ENCODE measurements at regions not wholly inside any gene's neighbourhood (a gene's known extent, or its start where the extent isn't known, plus 50 kb on each side); places are given as distances from the start of the nearest gene placed in this dataset.

DNA sequence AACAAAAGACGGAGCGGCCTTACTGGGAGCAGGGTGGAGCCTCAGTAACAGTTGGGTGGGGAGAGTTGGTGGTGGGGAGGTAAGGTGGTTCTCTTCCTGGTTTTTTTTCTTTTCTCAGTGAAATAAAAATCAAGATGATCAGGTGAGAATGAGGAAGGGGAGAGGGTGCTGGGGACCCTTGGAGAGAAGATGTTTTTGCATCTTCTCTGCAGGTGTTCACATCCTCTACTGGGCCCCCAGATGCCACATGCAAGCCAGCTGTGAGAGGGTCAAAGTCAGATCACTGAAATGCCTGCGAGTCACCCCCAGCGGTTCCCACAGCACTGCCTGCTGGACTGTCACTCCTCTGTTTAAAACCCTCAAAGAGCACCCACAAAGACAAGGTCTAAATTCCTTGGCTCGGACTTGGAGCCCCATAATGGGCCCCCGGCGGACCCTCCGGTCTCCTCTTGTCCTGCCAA lies 69.8 kb upstream of the FHL2 start:
- H3K4me1 ChIP-seq (ENCODE audit: control insufficient read depth in 4 of 4, insufficient read depth in 4 of 4, low read length in 3 of 4), result no peaks in the 10 kb centered on the region
- no peak for DNase-seq (ENCODE audit: low spot score)
- TF ChIP-seq EGR1 (IDR thresholded peaks at IDR 0.05; ENCODE audit: low read depth in 2 of 2) (no peak), HNF4G (IDR thresholded peaks at IDR 0.05) (no peak), SP1 (IDR thresholded peaks at IDR 0.05) (no peak), RAD21 (IDR thresholded peaks at IDR 0.05) (no peak), JUND (IDR thresholded peaks at IDR 0.05) (no peak), HNF4A (conservative IDR thresholded peaks at IDR 0.05) (no peak), YY1 (IDR thresholded peaks at IDR 0.05) (no peak), FOXA1 (IDR thresholded peaks at IDR 0.05) (no peak), FOXA2 (IDR thresholded peaks at IDR 0.05) (no peak), TAF1 (conservative IDR thresholded peaks at IDR 0.05) (no peak), ZBTB33 (IDR thresholded peaks at IDR 0.05) (no peak), NR2F2 (IDR thresholded peaks at IDR 0.05) (no peak), REST (IDR thresholded peaks at IDR 0.05) (no peak), GABPA (IDR thresholded peaks at IDR 0.05 in 1 of 2, conservative IDR thresholded peaks at IDR 0.05 in 1 of 2) (no peak)
- TF ChIP-seq, protein P1, sequence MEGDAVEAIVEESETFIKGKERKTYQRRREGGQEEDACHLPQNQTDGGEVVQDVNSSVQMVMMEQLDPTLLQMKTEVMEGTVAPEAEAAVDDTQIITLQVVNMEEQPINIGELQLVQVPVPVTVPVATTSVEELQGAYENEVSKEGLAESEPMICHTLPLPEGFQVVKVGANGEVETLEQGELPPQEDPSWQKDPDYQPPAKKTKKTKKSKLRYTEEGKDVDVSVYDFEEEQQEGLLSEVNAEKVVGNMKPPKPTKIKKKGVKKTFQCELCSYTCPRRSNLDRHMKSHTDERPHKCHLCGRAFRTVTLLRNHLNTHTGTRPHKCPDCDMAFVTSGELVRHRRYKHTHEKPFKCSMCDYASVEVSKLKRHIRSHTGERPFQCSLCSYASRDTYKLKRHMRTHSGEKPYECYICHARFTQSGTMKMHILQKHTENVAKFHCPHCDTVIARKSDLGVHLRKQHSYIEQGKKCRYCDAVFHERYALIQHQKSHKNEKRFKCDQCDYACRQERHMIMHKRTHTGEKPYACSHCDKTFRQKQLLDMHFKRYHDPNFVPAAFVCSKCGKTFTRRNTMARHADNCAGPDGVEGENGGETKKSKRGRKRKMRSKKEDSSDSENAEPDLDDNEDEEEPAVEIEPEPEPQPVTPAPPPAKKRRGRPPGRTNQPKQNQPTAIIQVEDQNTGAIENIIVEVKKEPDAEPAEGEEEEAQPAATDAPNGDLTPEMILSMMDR (IDR thresholded peaks at IDR 0.05; ENCODE audit: low read depth, low read length, missing input control), result no peak
- 84% methylated on average over 8 of the region's 8 CpGs for WGBS
- no peaks in the 10 kb centered on the region for H3K9me3 ChIP-seq (ENCODE audit: control insufficient read depth in 4 of 4, low read length in 3 of 4)
- no peak overlapping the region for H3K9ac ChIP-seq (ENCODE audit: low read depth in 1 of 2, low read length in 2 of 2)
- H3K36me3 ChIP-seq (ENCODE audit: control insufficient read depth in 4 of 4, insufficient read depth in 3 of 4, low read depth in 1 of 4, low read length in 3 of 4), result no peaks in the 10 kb centered on the region
- no peaks in the 10 kb centered on the region for H3K27me3 ChIP-seq (ENCODE audit: control insufficient read depth in 4 of 4, insufficient read depth in 4 of 4, low read length in 3 of 4)
- no peak overlapping the region for H3K4me3 ChIP-seq (ENCODE audit: low read depth in 1 of 3, low read length in 3 of 3)
- no peak overlapping the region for H3K27ac ChIP-seq (ENCODE audit: low read depth in 1 of 2, low read length in 2 of 2)

DNA sequence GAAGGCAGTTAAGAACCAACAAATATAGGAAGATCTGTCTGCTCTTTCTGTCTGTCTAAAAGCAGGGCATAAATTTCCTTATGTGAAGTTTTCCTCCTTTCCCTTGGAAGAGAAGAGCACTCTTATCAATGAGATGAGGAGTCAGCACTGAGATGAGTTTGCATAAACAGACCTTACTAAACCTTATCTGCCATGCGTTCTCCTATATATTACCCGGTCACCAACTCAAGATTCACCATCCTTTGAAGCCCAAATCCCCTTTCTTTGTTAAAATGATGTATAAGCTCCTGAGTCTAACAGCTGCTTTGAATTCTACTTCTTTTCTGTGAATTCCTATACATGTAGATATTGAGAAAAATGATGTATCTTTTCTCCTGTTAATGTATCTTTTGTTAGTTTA lies 65.5 kb upstream of the FHL2 start:
- DNase-seq (ENCODE audit: low spot score), result no peak
- Histone ChIP-seq H3K27ac (ENCODE audit: low read depth in 1 of 2, low read length in 2 of 2) (no peak overlapping the region), H3K4me1 (ENCODE audit: control insufficient read depth in 4 of 4, insufficient read depth in 4 of 4, low read length in 3 of 4) (peaks cover 6 to 14% (median 8%) of the 10 kb centered on the region in 4 donors), H3K9me3 (ENCODE audit: control insufficient read depth in 4 of 4, low read length in 3 of 4) (no peaks in the 10 kb centered on the region), H3K36me3 (ENCODE audit: control insufficient read depth in 4 of 4, insufficient read depth in 3 of 4, low read depth in 1 of 4, low read length in 3 of 4) (no peaks in the 10 kb centered on the region), H3K4me3 (ENCODE audit: low read depth in 1 of 3, low read length in 3 of 3) (no peak overlapping the region), H3K27me3 (ENCODE audit: control insufficient read depth in 4 of 4, insufficient read depth in 4 of 4, low read length in 3 of 4) (no peaks in the 10 kb centered on the region), H3K9ac (ENCODE audit: low read depth in 1 of 2, low read length in 2 of 2) (no peak overlapping the region)
- WGBS, result 95% methylated on average over 2 of the region's 2 CpGs
- TF ChIP-seq REST (IDR thresholded peaks at IDR 0.05) (no peak), TAF1 (conservative IDR thresholded peaks at IDR 0.05) (no peak), EGR1 (IDR thresholded peaks at IDR 0.05; ENCODE audit: low read depth in 2 of 2) (no peak), YY1 (IDR thresholded peaks at IDR 0.05) (no peak), GABPA (IDR thresholded peaks at IDR 0.05 in 1 of 2, conservative IDR thresholded peaks at IDR 0.05 in 1 of 2) (no peak), NR2F2 (IDR thresholded peaks at IDR 0.05) (no peak), ZBTB33 (IDR thresholded peaks at IDR 0.05) (no peak)
- TF ChIP-seq, protein P1 (IDR thresholded peaks at IDR 0.05; ENCODE audit: low read depth, low read length, missing input control), result no peak
- TF ChIP-seq, protein P2, sequence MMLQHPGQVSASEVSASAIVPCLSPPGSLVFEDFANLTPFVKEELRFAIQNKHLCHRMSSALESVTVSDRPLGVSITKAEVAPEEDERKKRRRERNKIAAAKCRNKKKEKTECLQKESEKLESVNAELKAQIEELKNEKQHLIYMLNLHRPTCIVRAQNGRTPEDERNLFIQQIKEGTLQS (IDR thresholded peaks at IDR 0.05), result no peak

Measured in liver (tissue), 8 donors.